SK-N-SH (cell line): ENCODE measurements at regions not wholly inside any gene's neighbourhood (a gene's known extent, or its start where the extent isn't known, plus 50 kb on each side); places are given as distances from the start of the nearest gene placed in this dataset.
A peak's percentile ranks its signal among the peaks of the same experiment; 100 is the strongest.

Experiments
- CTCF ChIA-PET: fragments of 300-600, 350-600 bp; formaldehyde crosslinking; extraction: SDS; loops from one replicate; lab custom pipeline; 2021; lab: Yijun Ruan, JAX
- POLR2A ChIA-PET: fragments of 350-600 bp; sonication (Branson Sonifier 250); formaldehyde crosslinking; extraction: SDS; loops from one replicate; lab custom pipeline; 2020; ENCODE audit warnings: antibody characterized with exemption, inconsistent platforms; lab: Yijun Ruan, JAX
- DNase-seq: peaks from one replicate; pipeline ENCODE4 v3.0.0; 2012
- H2AFZ ChIP-seq: fragments of 200-600 bp; sonication (generic); 2 replicates; pipeline ENCODE4 v1.8.1; 2016; ENCODE audit warnings: antibody characterized with exemption, mild to moderate bottlenecking, low read depth
- H3F3A ChIP-seq: fragments of 200-600 bp; sonication (generic); replicated peaks from 2 replicates; pipeline ENCODE3; 2016; ENCODE audit warnings: antibody characterized with exemption, mild to moderate bottlenecking; ENCODE audit not compliant: insufficient read depth
- H3K27ac ChIP-seq, 2 experiments: fragments of 200-500 bp in 1 of 2; fragments of 200-600 bp in 1 of 2; sonication (Bioruptor generic) in 1 of 2; sonication (generic), shearing (Covaris generic) in 1 of 2; 2 replicates each; pipeline versions ENCODE4 v1.5.1 to v1.6.1; 2014 to 2016; ENCODE audit warnings: low read depth in 2 of 2, inconsistent platforms in 1 of 2, low read length in 1 of 2, mild to moderate bottlenecking in 1 of 2, mixed read lengths in 1 of 2
- H3K27me3 ChIP-seq: fragments of 200-600 bp; sonication (generic), shearing (Covaris generic); 2 replicates; pipeline ENCODE4 v1.6.1; 2016; ENCODE audit warnings: mixed run types; ENCODE audit not compliant: insufficient read depth
- H3K36me3 ChIP-seq, 2 experiments: fragments of 200-500 bp in 1 of 2; fragments of 200-600 bp in 1 of 2; sonication (Bioruptor generic) in 1 of 2; sonication (generic) in 1 of 2; replicated peaks in 1 of 2; 2 replicates each; pipeline versions ENCODE3 to v1.5.1; 2014 to 2016; ENCODE audit warnings: low read length in 1 of 2, mild to moderate bottlenecking in 1 of 2; ENCODE audit not compliant: insufficient read depth in 2 of 2, control insufficient read depth in 1 of 2
- H3K4me1 ChIP-seq, 2 experiments: fragments of 200-500 bp in 1 of 2; fragments of 200-600 bp in 1 of 2; sonication (Bioruptor generic) in 1 of 2; sonication (generic), shearing (Covaris generic) in 1 of 2; 2 replicates each; pipeline versions ENCODE4 v1.5.1 to v1.6.1; 2014 to 2016; ENCODE audit warnings: low read depth in 1 of 2, low read length in 1 of 2, mixed run types in 1 of 2; ENCODE audit not compliant: insufficient read depth in 2 of 2, control insufficient read depth in 1 of 2
- H3K4me2 ChIP-seq: fragments of 200-600 bp; sonication (generic), shearing (Covaris generic); 2 replicates; pipeline ENCODE4 v1.6.1; 2017; ENCODE audit warnings: mixed run types
- H3K4me3 ChIP-seq, 2 experiments: fragments of 200-500 bp in 1 of 2; fragments of 200-600 bp in 1 of 2; sonication (Bioruptor generic) in 1 of 2; sonication (generic), shearing (Covaris generic) in 1 of 2; 2 replicates each; pipeline versions ENCODE4 v1.5.1 to v1.8.1; 2014 to 2016; ENCODE audit warnings: low read depth in 2 of 2, inconsistent platforms in 1 of 2, low read length in 1 of 2, mild to moderate bottlenecking in 1 of 2, mixed read lengths in 1 of 2, moderate library complexity in 1 of 2
- H3K79me2 ChIP-seq: fragments of 200-600 bp; sonication (generic); 2 replicates; pipeline ENCODE4 v1.8.1; 2017; ENCODE audit warnings: mild to moderate bottlenecking; ENCODE audit not compliant: insufficient read depth
- H3K9ac ChIP-seq: fragments of 200-600 bp; sonication (generic); 2 replicates; pipeline ENCODE4 v1.6.1; 2017; ENCODE audit warnings: mixed run types
- H3K9me2 ChIP-seq: fragments of 200-600 bp; sonication (generic); 2 replicates; pipeline ENCODE4 v1.6.1; 2017; ENCODE audit warnings: mixed run types
- H3K9me3 ChIP-seq: fragments of 200-600 bp; sonication (generic); 2 replicates; pipeline ENCODE4 v1.6.1; 2017; ENCODE audit warnings: mixed run types, mild to moderate bottlenecking, moderate library complexity
- H4K20me1 ChIP-seq: fragments of 200-600 bp; sonication (generic); 2 replicates; pipeline ENCODE4 v1.6.1; 2017; ENCODE audit warnings: mild to moderate bottlenecking, mixed run types; ENCODE audit not compliant: insufficient read depth
- CHD2 ChIP-seq: fragments of 150-350 bp; IDR thresholded peaks from 2 replicates; pipeline ENCODE4 v1.6.1; 2018; ENCODE audit warnings: low read length; ENCODE audit not compliant: partially characterized antibody
- CTCF ChIP-seq: fragments of 200-600 bp; sonication (generic); IDR thresholded peaks from 2 replicates; pipeline ENCODE4 v1.6.1; 2017; ENCODE audit warnings: antibody characterized with exemption, mild to moderate bottlenecking, moderate library complexity
- EZH2phosphoT487 ChIP-seq: fragments of 200-600 bp; sonication (generic); IDR thresholded peaks from 2 replicates; pipeline ENCODE4 v1.6.1; 2017; ENCODE audit warnings: low read depth, mixed run types, mild to moderate bottlenecking, antibody characterized with exemption, moderate library complexity, borderline replicate concordance
- FOXJ3 ChIP-seq: sonication (generic); formaldehyde crosslinking; IDR thresholded peaks from 2 replicates; pipeline ENCODE4 v1.5.1; 2020; ENCODE audit warnings: mild to moderate bottlenecking, missing genetic modification reagents
- FOXM1 ChIP-seq: IDR thresholded peaks from 2 replicates; pipeline ENCODE4 v1.4.0; 2012; ENCODE audit warnings: low read depth, mild to moderate bottlenecking
- IRF3 ChIP-seq: fragments of 150-350 bp; IDR thresholded peaks from 2 replicates; pipeline ENCODE4 v1.6.1; 2016; ENCODE audit warnings: mild to moderate bottlenecking, low read depth, low read length
- JUND ChIP-seq: IDR thresholded peaks from 2 replicates; pipeline ENCODE4 v1.4.0; 2012
- MEF2A ChIP-seq: IDR thresholded peaks from 2 replicates; pipeline ENCODE4 v1.4.0; 2012; ENCODE audit warnings: low read depth, borderline replicate concordance
- RAD21 ChIP-seq: IDR thresholded peaks from 2 replicates; pipeline ENCODE4 v1.6.1; 2012; ENCODE audit warnings: mild to moderate bottlenecking, low read length
- RCOR1 ChIP-seq: fragments of 150-350 bp; IDR thresholded peaks from 2 replicates; pipeline ENCODE4 v1.6.1; 2017; ENCODE audit warnings: antibody characterized with exemption, low read length
- REST ChIP-seq: IDR thresholded peaks from 2 replicates; pipeline ENCODE4 v1.6.1; 2012; ENCODE audit warnings: mild to moderate bottlenecking, low read depth, low read length, moderate library complexity
- SIN3A ChIP-seq: IDR thresholded peaks from 2 replicates; pipeline ENCODE4 v1.6.1; 2012; ENCODE audit warnings: low read depth, mild to moderate bottlenecking, low read length, moderate library complexity, borderline replicate concordance
- TCF12 ChIP-seq: IDR thresholded peaks from 2 replicates; pipeline ENCODE4 v1.4.0; 2012
- USF2 ChIP-seq: fragments of 150-350 bp; IDR thresholded peaks from 2 replicates; pipeline ENCODE4 v1.6.1; 2017; ENCODE audit warnings: antibody characterized with exemption, low read length, low read depth, borderline replicate concordance
- YY1 ChIP-seq: IDR thresholded peaks from 2 replicates; pipeline ENCODE4 v1.4.0; 2012; ENCODE audit warnings: low read depth, mild to moderate bottlenecking
- ZBTB33 ChIP-seq: IDR thresholded peaks from 2 replicates; pipeline ENCODE4 v1.4.0; 2012; ENCODE audit warnings: low read depth, borderline replicate concordance
- WGBS: methylation state at CpG from one replicate; pipeline ENCODE4 v1.1.6; 2017; ENCODE audit warnings: low lambda C conversion rate; 5-methylcytosine and 5-hydroxymethylcytosine counted together

GRCh38 chr4:151582098-151582497 is 173.1 kb downstream of the FHIP1A start:
- Histone ChIP-seq H3K4me1 (peaks cover 0 to 13% of the 10 kb centered on the region in 2 experiments; a peak in 2 of 4 replicates), H3K79me2 (no peaks in the 10 kb centered on the region), H4K20me1 (no peaks in the 10 kb centered on the region), H3K27me3 (no peaks in the 10 kb centered on the region), H3K4me2 (no peak overlapping the region), H3K27ac (peak overlapping the region in 1 of 2 experiments; percentile 76; a peak in 2 of 4 replicates), H3K36me3 (peaks cover 0 to 3% of the 10 kb centered on the region in 2 experiments), H3F3A (no peaks in the 10 kb centered on the region), H3K9ac (no peak overlapping the region), H3K9me2 (no peaks in the 10 kb centered on the region), H3K4me3 (no peak overlapping the region), H2AFZ (no peak overlapping the region), H3K9me3 (no peaks in the 10 kb centered on the region)
- TF ChIP-seq YY1 (no peak), USF2 (no peak), REST (no peak), RCOR1 (no peak), CTCF (no peak), JUND (no peak), ZBTB33 (no peak), IRF3 (no peak), MEF2A (no peak), EZH2phosphoT487 (no peak), FOXJ3 (CRISPR knock-in tag) (no peak), RAD21 (no peak), FOXM1 (no peak), CHD2 (no peak), SIN3A (no peak), TCF12 (no peak)
- ChIA-PET POLR2A (no interaction called here), CTCF (interaction anchor here (1.3 to 2.7 kb wide), 2 partner anchors 22 to 39 kb away, joined by 3 to 15 read pairs; no protein-coding TSS in a partner anchor)
- no peak for DNase-seq
- WGBS = 85% methylated on average over 4 of the region's 4 CpGs
